ENCODE measurements at regions not wholly inside any gene's neighbourhood (a gene's known extent, or its start where the extent isn't known, plus 50 kb on each side); places are given as distances from the start of the nearest gene placed in this dataset.
"Not testable (repeated sequence)": the region's sequence is repeated elsewhere in the genome, so short reads cannot be mapped to it uniquely, and the experiment has no call there.

DNA sequence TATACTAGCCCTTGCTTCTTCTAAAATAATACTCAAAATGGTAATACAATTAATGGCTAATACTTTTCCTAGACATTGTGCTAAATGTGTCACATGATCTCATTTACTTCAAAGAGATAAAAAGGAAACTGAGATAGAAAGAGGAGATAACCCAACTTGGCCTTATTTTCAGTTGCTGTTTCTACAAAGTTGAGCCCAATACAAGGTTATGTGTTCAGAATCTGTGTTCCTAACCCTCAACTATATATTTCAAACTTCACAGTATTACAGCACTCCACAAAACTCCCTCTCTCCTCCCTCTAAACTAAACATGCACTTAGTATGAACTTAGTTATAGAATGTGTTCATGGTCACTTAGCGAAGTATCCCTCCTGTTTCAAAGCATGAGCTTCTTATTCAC is 277.9 kb downstream of the CCER1 start:
- no peaks in the 10 kb centered on the region for H3K9me3 ChIP-seq

DNA sequence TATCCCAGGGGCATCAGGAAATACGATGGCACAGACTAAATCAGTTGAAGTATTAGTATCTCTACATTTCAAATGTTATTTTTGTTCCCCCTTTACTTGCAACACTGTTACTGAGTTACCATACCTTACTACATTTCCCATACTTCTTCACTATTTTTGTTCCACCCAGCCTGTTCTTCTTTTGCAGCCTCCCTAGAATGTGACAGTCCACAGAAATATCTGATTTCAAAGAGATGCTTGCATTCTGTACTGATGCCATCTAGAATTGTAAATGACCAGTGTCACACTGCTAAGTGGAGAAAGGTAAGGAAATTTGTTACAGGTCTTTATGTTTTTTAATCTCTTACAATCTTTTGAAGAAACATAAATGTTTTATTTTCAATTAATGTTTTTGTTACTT is 279.9 kb downstream of the CCER1 start:
- Histone ChIP-seq H3K4me1 (ENCODE audit: low read depth) (no peaks in the 10 kb centered on the region), H3K9me3 (no peaks in the 10 kb centered on the region), H3K36me3 (ENCODE audit: low read depth) (no peaks in the 10 kb centered on the region), H3K4me3 (no peak overlapping the region)
- ATAC-seq (no peak), DNase-seq (no peak)
- TF ChIP-seq, protein P1, sequence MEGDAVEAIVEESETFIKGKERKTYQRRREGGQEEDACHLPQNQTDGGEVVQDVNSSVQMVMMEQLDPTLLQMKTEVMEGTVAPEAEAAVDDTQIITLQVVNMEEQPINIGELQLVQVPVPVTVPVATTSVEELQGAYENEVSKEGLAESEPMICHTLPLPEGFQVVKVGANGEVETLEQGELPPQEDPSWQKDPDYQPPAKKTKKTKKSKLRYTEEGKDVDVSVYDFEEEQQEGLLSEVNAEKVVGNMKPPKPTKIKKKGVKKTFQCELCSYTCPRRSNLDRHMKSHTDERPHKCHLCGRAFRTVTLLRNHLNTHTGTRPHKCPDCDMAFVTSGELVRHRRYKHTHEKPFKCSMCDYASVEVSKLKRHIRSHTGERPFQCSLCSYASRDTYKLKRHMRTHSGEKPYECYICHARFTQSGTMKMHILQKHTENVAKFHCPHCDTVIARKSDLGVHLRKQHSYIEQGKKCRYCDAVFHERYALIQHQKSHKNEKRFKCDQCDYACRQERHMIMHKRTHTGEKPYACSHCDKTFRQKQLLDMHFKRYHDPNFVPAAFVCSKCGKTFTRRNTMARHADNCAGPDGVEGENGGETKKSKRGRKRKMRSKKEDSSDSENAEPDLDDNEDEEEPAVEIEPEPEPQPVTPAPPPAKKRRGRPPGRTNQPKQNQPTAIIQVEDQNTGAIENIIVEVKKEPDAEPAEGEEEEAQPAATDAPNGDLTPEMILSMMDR (IDR thresholded peaks at IDR 0.05): no peak
- intact Hi-C loops (cut with DNase I, micrococcal nuclease): no loop called here

More for the DNA sequence above, 277.9 kb downstream of the CCER1 start:
- DNase-seq (no peak), ATAC-seq (no peak)
- H3K4me1 ChIP-seq (ENCODE audit: low read depth): no peaks in the 10 kb centered on the region
- intact Hi-C loops (cut with DNase I, micrococcal nuclease): no loop called here
- H3K4me3 ChIP-seq: no peak overlapping the region
- TF ChIP-seq, protein P1 (IDR thresholded peaks at IDR 0.05): no peak
- H3K36me3 ChIP-seq (ENCODE audit: low read depth): no peaks in the 10 kb centered on the region

DNA sequence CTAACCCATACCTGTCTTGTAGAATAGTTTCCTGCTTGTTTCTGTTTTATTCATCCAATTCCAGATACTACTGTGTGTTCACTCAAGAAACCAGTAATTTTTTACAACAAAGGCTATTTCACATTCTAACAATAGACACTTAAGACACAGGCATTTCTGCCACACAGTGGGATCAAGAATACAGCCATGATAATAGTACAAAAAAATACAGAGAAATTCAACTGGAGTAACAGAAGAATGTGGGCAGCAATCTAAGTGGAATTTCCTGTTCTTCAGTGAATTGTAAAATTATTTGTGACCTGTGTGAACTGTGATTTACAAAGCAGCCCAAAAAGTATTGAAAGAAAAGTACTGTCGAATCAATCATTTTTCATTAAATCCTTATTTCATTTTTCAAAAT is 282.9 kb downstream of the CCER1 start:
- ATAC-seq: no peak
- Histone ChIP-seq H3K4me3 (no peak overlapping the region), H3K9me3 (no peaks in the 10 kb centered on the region), H3K4me1 (ENCODE audit: low read depth) (no peaks in the 10 kb centered on the region), H3K36me3 (ENCODE audit: low read depth) (no peaks in the 10 kb centered on the region)
- TF ChIP-seq, protein P1 (IDR thresholded peaks at IDR 0.05): no peak
- no peak for DNase-seq
- intact Hi-C loops (cut with DNase I, micrococcal nuclease): no loop called here

DNA sequence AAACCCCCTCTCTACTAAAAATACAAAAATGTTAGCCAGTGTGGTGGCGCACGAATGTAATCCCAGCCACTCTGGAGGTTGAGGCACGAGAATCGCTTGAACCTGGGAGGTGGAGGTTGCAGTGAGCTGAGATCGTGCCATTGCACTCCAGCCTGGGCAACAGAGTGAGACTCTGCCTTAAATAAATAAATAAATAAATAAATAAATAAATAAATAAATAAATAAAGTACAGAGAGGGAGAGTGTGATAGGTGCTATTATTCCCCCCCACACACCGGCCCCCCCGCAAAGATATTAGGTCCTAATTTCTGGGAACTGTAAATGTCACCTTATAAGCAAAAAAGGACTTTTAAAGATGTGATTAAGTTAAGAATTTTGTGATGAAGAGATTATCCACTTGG is 291.0 kb downstream of the CCER1 start:
- DNase-seq; H3K4me1 ChIP-seq (ENCODE audit: low read depth); H3K36me3 ChIP-seq (ENCODE audit: low read depth); ATAC-seq; intact Hi-C loops (cut with DNase I, micrococcal nuclease); H3K9me3 ChIP-seq; H3K4me3 ChIP-seq: not testable (repeated sequence)

DNA sequence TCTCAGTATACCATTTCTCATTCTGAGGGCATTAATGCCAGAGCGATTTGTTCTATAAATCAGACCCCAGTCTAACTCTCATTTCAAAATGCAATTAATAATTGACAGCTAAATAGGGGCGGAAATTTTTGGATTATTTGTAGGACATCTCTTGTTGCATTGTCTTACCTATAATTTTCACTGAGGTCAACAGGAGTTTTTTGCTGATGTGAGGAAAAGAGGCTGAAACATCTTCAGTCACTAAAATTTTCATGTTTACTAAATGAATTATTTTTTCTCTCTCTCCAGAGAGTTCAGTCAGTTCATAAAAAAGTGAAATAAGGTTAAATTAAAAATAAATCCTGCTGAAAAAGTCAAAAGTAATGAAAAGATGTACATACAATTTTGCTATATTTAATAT is 295.9 kb downstream of the CCER1 start:
- ATAC-seq (no peak), DNase-seq (no peak)
- intact Hi-C loops (cut with DNase I, micrococcal nuclease): no loop called here
- Histone ChIP-seq H3K4me1 (ENCODE audit: low read depth) (no peaks in the 10 kb centered on the region), H3K4me3 (no peak overlapping the region), H3K9me3 (no peaks in the 10 kb centered on the region), H3K36me3 (ENCODE audit: low read depth) (no peaks in the 10 kb centered on the region)
- TF ChIP-seq, protein P1 (IDR thresholded peaks at IDR 0.05): no peak

DNA sequence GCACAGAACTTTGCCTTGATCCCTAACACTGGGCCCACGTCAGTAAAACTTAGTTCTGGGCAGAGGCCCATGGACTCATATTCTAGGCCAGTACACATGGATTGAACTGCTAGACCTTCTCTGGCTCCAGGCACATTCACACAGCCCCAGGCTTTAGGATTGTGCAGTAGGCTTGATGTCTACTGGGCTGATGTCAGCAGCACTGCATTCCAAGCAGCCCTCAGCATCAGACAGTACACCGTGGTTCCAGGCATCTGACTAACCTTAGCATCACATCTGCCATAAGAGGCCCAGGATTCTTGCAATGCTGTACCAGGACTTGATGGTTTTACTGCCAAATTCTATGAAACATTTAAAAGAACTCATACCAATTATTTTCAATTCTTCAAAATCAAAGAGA is 301.9 kb downstream of the CCER1 start:
- Histone ChIP-seq H3K4me1 (ENCODE audit: low read depth) (no peaks in the 10 kb centered on the region), H3K4me3 (no peak overlapping the region), H3K36me3 (ENCODE audit: low read depth) (no peaks in the 10 kb centered on the region), H3K9me3 (no peaks in the 10 kb centered on the region)
- ATAC-seq (no peak), DNase-seq (no peak)
- TF ChIP-seq, protein P1 (IDR thresholded peaks at IDR 0.05): no peak
- intact Hi-C loops (cut with DNase I, micrococcal nuclease): no loop called here

All from mucosa of descending colon (tissue), 3 donors.